Stomach (tissue), 4 donors: ENCODE measurements at regions not wholly inside any gene's neighbourhood (a gene's known extent, or its start where the extent isn't known, plus 50 kb on each side); places are given as distances from the start of the nearest gene placed in this dataset.

Experiments
- EP300 ChIP-seq: sonication (generic); formaldehyde crosslinking; IDR thresholded peaks from one replicate; pipeline ENCODE4 v1.6.1; 2017; ENCODE audit warnings: antibody characterized with exemption
- POLR2A ChIP-seq, 4 donors: fragments of 450-650 bp; IDR thresholded peaks; one replicate each; pipeline ENCODE4 v1.6.1; 2016; ENCODE audit warnings: antibody characterized with exemption in 4 of 4, control low read depth in 2 of 4, mild to moderate bottlenecking in 1 of 4, moderate library complexity in 1 of 4
- TF ChIP-seq, protein P1 (sequence below), 7 experiments: fragments of 450-650 bp in 4 of 7; fragments of 200-600 bp in 3 of 7; sonication (generic) in 3 of 7; IDR thresholded peaks; one replicate each; pipeline ENCODE4 v1.5.1; 2016 to 2019; ENCODE audit warnings: antibody characterized with exemption in 7 of 7, control low read depth in 2 of 7, mild to moderate bottlenecking in 1 of 7

GRCh38 chr5:126172812-126173211, 250.4 kb upstream of the GRAMD2B start:
- TF ChIP-seq, protein P1, sequence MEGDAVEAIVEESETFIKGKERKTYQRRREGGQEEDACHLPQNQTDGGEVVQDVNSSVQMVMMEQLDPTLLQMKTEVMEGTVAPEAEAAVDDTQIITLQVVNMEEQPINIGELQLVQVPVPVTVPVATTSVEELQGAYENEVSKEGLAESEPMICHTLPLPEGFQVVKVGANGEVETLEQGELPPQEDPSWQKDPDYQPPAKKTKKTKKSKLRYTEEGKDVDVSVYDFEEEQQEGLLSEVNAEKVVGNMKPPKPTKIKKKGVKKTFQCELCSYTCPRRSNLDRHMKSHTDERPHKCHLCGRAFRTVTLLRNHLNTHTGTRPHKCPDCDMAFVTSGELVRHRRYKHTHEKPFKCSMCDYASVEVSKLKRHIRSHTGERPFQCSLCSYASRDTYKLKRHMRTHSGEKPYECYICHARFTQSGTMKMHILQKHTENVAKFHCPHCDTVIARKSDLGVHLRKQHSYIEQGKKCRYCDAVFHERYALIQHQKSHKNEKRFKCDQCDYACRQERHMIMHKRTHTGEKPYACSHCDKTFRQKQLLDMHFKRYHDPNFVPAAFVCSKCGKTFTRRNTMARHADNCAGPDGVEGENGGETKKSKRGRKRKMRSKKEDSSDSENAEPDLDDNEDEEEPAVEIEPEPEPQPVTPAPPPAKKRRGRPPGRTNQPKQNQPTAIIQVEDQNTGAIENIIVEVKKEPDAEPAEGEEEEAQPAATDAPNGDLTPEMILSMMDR (IDR thresholded peaks at IDR 0.05): no peak
- TF ChIP-seq POLR2A (IDR thresholded peaks at IDR 0.05): no peak
- TF ChIP-seq EP300: no peak
